Esophagus (tissue), 2 donors: ENCODE measurements at regions not wholly inside any gene's neighbourhood (a gene's known extent, or its start where the extent isn't known, plus 50 kb on each side); places are given as distances from the start of the nearest gene placed in this dataset.

Experiments
- H3K27ac ChIP-seq, 2 donors: one replicate each; pipeline ENCODE4 v1.5.1; 2013; ENCODE audit warnings: low read depth in 2 of 2, mild to moderate bottlenecking in 2 of 2, inconsistent platforms in 1 of 2, low read length in 1 of 2, moderate library complexity in 1 of 2
- H3K27me3 ChIP-seq, 2 donors: one replicate each; pipeline ENCODE4 v1.6.1; 2013; ENCODE audit warnings: low read length in 2 of 2, control low read depth in 1 of 2, mild to moderate bottlenecking in 1 of 2; ENCODE audit not compliant: insufficient read depth in 2 of 2, control insufficient read depth in 1 of 2
- H3K36me3 ChIP-seq, 2 donors: one replicate each; pipeline ENCODE4 v1.6.1; 2013; ENCODE audit warnings: low read length in 1 of 2; ENCODE audit not compliant: control insufficient read depth in 2 of 2, insufficient read depth in 2 of 2
- H3K4me1 ChIP-seq, 2 donors: one replicate each; pipeline ENCODE4 v1.6.1; 2013; ENCODE audit warnings: low read length in 1 of 2; ENCODE audit not compliant: control insufficient read depth in 2 of 2, insufficient read depth in 2 of 2
- H3K4me3 ChIP-seq, 2 donors: one replicate each; pipeline ENCODE4 v1.5.1; 2013; ENCODE audit warnings: low read length in 2 of 2, mild to moderate bottlenecking in 2 of 2, low read depth in 1 of 2, moderate library complexity in 1 of 2
- H3K9me3 ChIP-seq, 2 donors: one replicate each; pipeline ENCODE4 v1.6.1; 2013; ENCODE audit warnings: mild to moderate bottlenecking in 2 of 2, low read depth in 1 of 2, low read length in 1 of 2, moderate library complexity in 1 of 2; ENCODE audit not compliant: control insufficient read depth in 2 of 2, insufficient read depth in 1 of 2
- WGBS, 2 donors: extraction: QIAGEN DNeasy Blood & Tissue Kit; methylation state at CpG; one replicate each; pipeline ENCODE4 v1.1.7; 2013; 5-methylcytosine and 5-hydroxymethylcytosine counted together
- donor health status: healthy with polysubstance abuse.
- donor health status: Bipolar disorder and iron deficiency.

- WGBS, 2 donors, result 30 to 69% methylated on average over 1 of the region's 1 CpG
- Histone ChIP-seq H3K4me1 (no peaks in the 10 kb centered on the region), H3K36me3 (no peaks in the 10 kb centered on the region), H3K27me3 (no peaks in the 10 kb centered on the region), H3K27ac (no peak overlapping the region), H3K9me3 (no peaks in the 10 kb centered on the region), H3K4me3 (no peak overlapping the region)
Measured at GRCh38 chr2:224325941-224326340, 76.0 kb downstream of the FAM124B start.

GRCh38 chr2:224324604-224325003 lies 77.3 kb downstream of the FAM124B start:
- no peaks in the 10 kb centered on the region for H3K27me3 ChIP-seq
- H3K27ac ChIP-seq, result no peak overlapping the region
- no peak overlapping the region for H3K4me3 ChIP-seq
- H3K4me1 ChIP-seq, result no peaks in the 10 kb centered on the region
- H3K36me3 ChIP-seq, result no peaks in the 10 kb centered on the region
- 84 to 87% methylated on average over 5 of the region's 5 CpGs for WGBS, 2 donors
- no peaks in the 10 kb centered on the region for H3K9me3 ChIP-seq

GRCh38 chr2:224320660-224321059 lies 81.2 kb downstream of the FAM124B start:
- no peaks in the 10 kb centered on the region for H3K4me1 ChIP-seq
- no peaks in the 10 kb centered on the region for H3K36me3 ChIP-seq
- H3K27me3 ChIP-seq, result no peaks in the 10 kb centered on the region
- H3K9me3 ChIP-seq, result no peaks in the 10 kb centered on the region
- no peak overlapping the region for H3K27ac ChIP-seq
- WGBS, 2 donors, result 76 to 87% methylated on average over 1 of the region's 1 CpG
- H3K4me3 ChIP-seq, result no peak overlapping the region

- Histone ChIP-seq H3K4me3 (no peak overlapping the region), H3K27me3 (no peaks in the 10 kb centered on the region), H3K9me3 (no peaks in the 10 kb centered on the region), H3K27ac (no peak overlapping the region), H3K36me3 (no peaks in the 10 kb centered on the region), H3K4me1 (no peaks in the 10 kb centered on the region)
- 70 to 76% methylated on average over 5 of the region's 5 CpGs for whole genome bisulfite sequencing, 2 donors
Measured at GRCh38 chr2:224319750-224320149, 82.2 kb downstream of the FAM124B start.

GRCh38 chr2:224312741-224313140 lies 89.2 kb downstream of the FAM124B start:
- no peaks in the 10 kb centered on the region for H3K27me3 ChIP-seq
- no peaks in the 10 kb centered on the region for H3K9me3 ChIP-seq
- H3K4me1 ChIP-seq, result no peaks in the 10 kb centered on the region
- no peaks in the 10 kb centered on the region for H3K36me3 ChIP-seq
- 76 to 79% methylated on average over 3 of the region's 3 CpGs for WGBS, 2 donors
- H3K27ac ChIP-seq, result no peak overlapping the region
- H3K4me3 ChIP-seq, result no peak overlapping the region

- Histone ChIP-seq H3K36me3 (no peaks in the 10 kb centered on the region), H3K27ac (no peak overlapping the region), H3K4me3 (no peak overlapping the region), H3K4me1 (no peaks in the 10 kb centered on the region), H3K9me3 (no peaks in the 10 kb centered on the region), H3K27me3 (no peaks in the 10 kb centered on the region)
- 68 to 74% methylated on average over 8 of the region's 8 CpGs for WGBS, 2 donors
Measured at GRCh38 chr2:224310943-224311625, 90.8 kb downstream of the FAM124B start.

- Histone ChIP-seq H3K4me1 (no peaks in the 10 kb centered on the region), H3K27ac (no peak overlapping the region), H3K27me3 (no peaks in the 10 kb centered on the region), H3K9me3 (no peaks in the 10 kb centered on the region), H3K36me3 (no peaks in the 10 kb centered on the region), H3K4me3 (no peak overlapping the region)
- 82 to 84% methylated on average over 4 of the region's 4 CpGs for WGBS, 2 donors
Measured at GRCh38 chr2:224309176-224309575, 92.7 kb downstream of the FAM124B start.

- H3K4me3 ChIP-seq, result no peak overlapping the region
- H3K36me3 ChIP-seq, result no peaks in the 10 kb centered on the region
- H3K27ac ChIP-seq, result no peak overlapping the region
- WGBS, 2 donors, result 32 to 34% methylated on average over 2 of the region's 2 CpGs
- H3K4me1 ChIP-seq, result no peaks in the 10 kb centered on the region
- H3K9me3 ChIP-seq, result no peaks in the 10 kb centered on the region
- H3K27me3 ChIP-seq, result no peaks in the 10 kb centered on the region
Measured at GRCh38 chr2:224308272-224308911, 93.5 kb downstream of the FAM124B start.

GRCh38 chr2:224302952-224303351 lies 99.0 kb downstream of the FAM124B start:
- Histone ChIP-seq H3K4me3 (no peak overlapping the region), H3K27me3 (no peaks in the 10 kb centered on the region), H3K9me3 (no peaks in the 10 kb centered on the region), H3K27ac (no peak overlapping the region), H3K36me3 (no peaks in the 10 kb centered on the region), H3K4me1 (no peaks in the 10 kb centered on the region)
- 86 to 87% methylated on average over 8 of the region's 8 CpGs for WGBS, 2 donors

- H3K4me3 ChIP-seq, result no peak overlapping the region
- WGBS, 2 donors, result 76 to 78% methylated on average over 6 of the region's 6 CpGs
- no peaks in the 10 kb centered on the region for H3K9me3 ChIP-seq
- H3K27ac ChIP-seq, result no peak overlapping the region
- H3K27me3 ChIP-seq, result no peaks in the 10 kb centered on the region
- no peaks in the 10 kb centered on the region for H3K4me1 ChIP-seq
- no peaks in the 10 kb centered on the region for H3K36me3 ChIP-seq
Measured at GRCh38 chr2:224293976-224294375, 107.9 kb downstream of the FAM124B start.
